ENCODE measurements at regions not wholly inside any gene's neighbourhood (a gene's known extent, or its start where the extent isn't known, plus 50 kb on each side); places are given as distances from the start of the nearest gene placed in this dataset.
"Not testable (repeated sequence)": the region's sequence is repeated elsewhere in the genome, so short reads cannot be mapped to it uniquely, and the experiment has no call there.

- Mint-ChIP-seq H3K27me3 (no peaks in the 10 kb centered on the region), H3K9me3 (ENCODE audit: low read depth) (peaks cover 4% of the 10 kb centered on the region), H3K4me1 (ENCODE audit: low read depth) (no peaks in the 10 kb centered on the region), H3K4me3 (no peak overlapping the region), H3K27ac (no peak overlapping the region), H3K36me3 (no peaks in the 10 kb centered on the region)
These were observed 1258.4 kb downstream of the FAM133A start for GRCh38 chrX:94932278-94932965.

- no peak overlapping the region for H3K4me3 Mint-ChIP-seq
- no peak overlapping the region for H3K27ac Mint-ChIP-seq
- H3K9me3 Mint-ChIP-seq (ENCODE audit: low read depth) = peaks cover 4% of the 10 kb centered on the region
- no peaks in the 10 kb centered on the region for H3K27me3 Mint-ChIP-seq
- no peaks in the 10 kb centered on the region for H3K36me3 Mint-ChIP-seq
- H3K4me1 Mint-ChIP-seq (ENCODE audit: low read depth) = no peaks in the 10 kb centered on the region
These were observed 1262.7 kb downstream of the FAM133A start for GRCh38 chrX:94936722-94937121.

GRCh38 chrX:94937491-94937890, 1263.5 kb downstream of the FAM133A start:
- Mint-ChIP-seq H3K4me3 (no peak overlapping the region), H3K27ac (no peak overlapping the region), H3K9me3 (ENCODE audit: low read depth) (peaks cover 3% of the 10 kb centered on the region)

GRCh38 chrX:94942603-94943002, 1268.6 kb downstream of the FAM133A start:
- no peaks in the 10 kb centered on the region for H3K36me3 Mint-ChIP-seq
- H3K4me3 Mint-ChIP-seq = no peak overlapping the region
- no peak overlapping the region for H3K27ac Mint-ChIP-seq
- H3K4me1 Mint-ChIP-seq (ENCODE audit: low read depth) = no peaks in the 10 kb centered on the region
- H3K27me3 Mint-ChIP-seq = no peaks in the 10 kb centered on the region
- peaks cover 6% of the 10 kb centered on the region for H3K9me3 Mint-ChIP-seq (ENCODE audit: low read depth)

More at GRCh38 chrX:94937491-94937890, 1263.5 kb downstream of the FAM133A start:
- no peaks in the 10 kb centered on the region for H3K36me3 Mint-ChIP-seq
- no peaks in the 10 kb centered on the region for H3K27me3 Mint-ChIP-seq
- no peaks in the 10 kb centered on the region for H3K4me1 Mint-ChIP-seq (ENCODE audit: low read depth)

GRCh38 chrX:94946137-94946536, 1272.1 kb downstream of the FAM133A start:
- H3K4me3 Mint-ChIP-seq; H3K27ac Mint-ChIP-seq; H3K9me3 Mint-ChIP-seq (ENCODE audit: low read depth); H3K36me3 Mint-ChIP-seq; H3K4me1 Mint-ChIP-seq (ENCODE audit: low read depth); H3K27me3 Mint-ChIP-seq: not testable (repeated sequence)

- Mint-ChIP-seq H3K27me3 (no peaks in the 10 kb centered on the region), H3K4me1 (ENCODE audit: low read depth) (no peaks in the 10 kb centered on the region), H3K9me3 (ENCODE audit: low read depth) (no peaks in the 10 kb centered on the region), H3K27ac (no peak overlapping the region), H3K4me3 (no peak overlapping the region), H3K36me3 (no peaks in the 10 kb centered on the region)
These were observed 1287.7 kb downstream of the FAM133A start for GRCh38 chrX:94961730-94962129.

GRCh38 chrX:94977562-94977961, 1303.6 kb downstream of the FAM133A start:
- H3K9me3 Mint-ChIP-seq (ENCODE audit: low read depth) = no peaks in the 10 kb centered on the region
- H3K4me3 Mint-ChIP-seq = no peak overlapping the region
- H3K4me1 Mint-ChIP-seq (ENCODE audit: low read depth) = no peaks in the 10 kb centered on the region
- no peak overlapping the region for H3K27ac Mint-ChIP-seq
- no peaks in the 10 kb centered on the region for H3K27me3 Mint-ChIP-seq
- H3K36me3 Mint-ChIP-seq = no peaks in the 10 kb centered on the region

- H3K4me1 Mint-ChIP-seq (ENCODE audit: low read depth) = no peaks in the 10 kb centered on the region
These were observed 1304.0 kb downstream of the FAM133A start for GRCh38 chrX:94977986-94978385.

More at GRCh38 chrX:94977986-94978385, 1304.0 kb downstream of the FAM133A start:
- Mint-ChIP-seq H3K9me3 (ENCODE audit: low read depth) (no peaks in the 10 kb centered on the region), H3K4me3 (no peak overlapping the region), H3K36me3 (no peaks in the 10 kb centered on the region), H3K27me3 (no peaks in the 10 kb centered on the region), H3K27ac (no peak overlapping the region)
